ENCODE measurements at regions not wholly inside any gene's neighbourhood (a gene's known extent, or its start where the extent isn't known, plus 50 kb on each side); places are given as distances from the start of the nearest gene placed in this dataset.

GRCh38 chr13:66218583-66218982 lies 1011.6 kb downstream of the PCDH9 start:
- Histone ChIP-seq H3K79me2 (ENCODE audit: insufficient read depth, low read length) (no peaks in the 10 kb centered on the region), H2AFZ (ENCODE audit: low read length) (no peak overlapping the region), H4K20me1 (ENCODE audit: insufficient read depth, low read length) (no peaks in the 10 kb centered on the region), H3K9me3 (ENCODE audit: low read depth, low read length) (no peaks in the 10 kb centered on the region), H3K4me2 (ENCODE audit: insufficient read depth, low read length) (no peak overlapping the region), H3K27me3 (ENCODE audit: insufficient read depth, low read length) (no peaks in the 10 kb centered on the region), H3K36me3 (ENCODE audit: insufficient read depth, low read length) (no peaks in the 10 kb centered on the region), H3K4me1 (ENCODE audit: insufficient read depth, low read length) (peaks cover 6% of the 10 kb centered on the region), H3K4me3 (ENCODE audit: insufficient read depth, low read length) (no peak overlapping the region), H3K27ac (ENCODE audit: low read depth, low read length) (no peak overlapping the region)
- DNase-seq (ENCODE audit: insufficient read length, low spot score, missing footprints): no peak
- TF ChIP-seq CTCF (IDR thresholded peaks at IDR 0.05; ENCODE audit: extremely low read depth, low read depth, low read length): no peak

- DNase-seq (ENCODE audit: insufficient read length, low spot score, missing footprints): no peak
- Histone ChIP-seq H3K79me2 (ENCODE audit: insufficient read depth, low read length) (no peaks in the 10 kb centered on the region), H3K4me3 (ENCODE audit: insufficient read depth, low read length) (no peak overlapping the region), H3K27me3 (ENCODE audit: insufficient read depth, low read length) (no peaks in the 10 kb centered on the region), H3K36me3 (ENCODE audit: insufficient read depth, low read length) (no peaks in the 10 kb centered on the region), H3K4me1 (ENCODE audit: insufficient read depth, low read length) (peaks cover 6% of the 10 kb centered on the region), H4K20me1 (ENCODE audit: insufficient read depth, low read length) (no peaks in the 10 kb centered on the region), H3K27ac (ENCODE audit: low read depth, low read length) (no peak overlapping the region), H3K9me3 (ENCODE audit: low read depth, low read length) (no peaks in the 10 kb centered on the region), H3K4me2 (ENCODE audit: insufficient read depth, low read length) (peak overlapping the region; percentile 39), H2AFZ (ENCODE audit: low read length) (no peak overlapping the region)
- no peak for TF ChIP-seq CTCF (IDR thresholded peaks at IDR 0.05; ENCODE audit: extremely low read depth, low read depth, low read length)
Observed at GRCh38 chr13:66216728-66217127, 1013.4 kb downstream of the PCDH9 start.

- no peaks in the 10 kb centered on the region for H3K9me3 ChIP-seq (ENCODE audit: low read depth, low read length)
- DNase-seq (ENCODE audit: insufficient read length, low spot score, missing footprints): no peak
- H2AFZ ChIP-seq (ENCODE audit: low read length): no peak overlapping the region
- no peak overlapping the region for H3K4me2 ChIP-seq (ENCODE audit: insufficient read depth, low read length)
- H4K20me1 ChIP-seq (ENCODE audit: insufficient read depth, low read length): no peaks in the 10 kb centered on the region
- no peaks in the 10 kb centered on the region for H3K79me2 ChIP-seq (ENCODE audit: insufficient read depth, low read length)
- H3K27me3 ChIP-seq (ENCODE audit: insufficient read depth, low read length): no peaks in the 10 kb centered on the region
- no peak overlapping the region for H3K27ac ChIP-seq (ENCODE audit: low read depth, low read length)
- H3K4me1 ChIP-seq (ENCODE audit: insufficient read depth, low read length): peaks cover 22% of the 10 kb centered on the region
- H3K36me3 ChIP-seq (ENCODE audit: insufficient read depth, low read length): no peaks in the 10 kb centered on the region
- no peak for TF ChIP-seq CTCF (IDR thresholded peaks at IDR 0.05; ENCODE audit: extremely low read depth, low read depth, low read length)
- H3K4me3 ChIP-seq (ENCODE audit: insufficient read depth, low read length): no peak overlapping the region
Observed at GRCh38 chr13:66214467-66214866, 1015.7 kb downstream of the PCDH9 start.

- H4K20me1 ChIP-seq (ENCODE audit: insufficient read depth, low read length): no peaks in the 10 kb centered on the region
- no peak for TF ChIP-seq CTCF (IDR thresholded peaks at IDR 0.05; ENCODE audit: extremely low read depth, low read depth, low read length)
- H3K9me3 ChIP-seq (ENCODE audit: low read depth, low read length): no peaks in the 10 kb centered on the region
- H3K4me2 ChIP-seq (ENCODE audit: insufficient read depth, low read length): no peak overlapping the region
- no peak overlapping the region for H3K4me3 ChIP-seq (ENCODE audit: insufficient read depth, low read length)
- no peaks in the 10 kb centered on the region for H3K79me2 ChIP-seq (ENCODE audit: insufficient read depth, low read length)
- H3K36me3 ChIP-seq (ENCODE audit: insufficient read depth, low read length): no peaks in the 10 kb centered on the region
- H2AFZ ChIP-seq (ENCODE audit: low read length): no peak overlapping the region
- H3K27me3 ChIP-seq (ENCODE audit: insufficient read depth, low read length): no peaks in the 10 kb centered on the region
- DNase-seq (ENCODE audit: insufficient read length, low spot score, missing footprints): no peak
- peaks cover 22% of the 10 kb centered on the region for H3K4me1 ChIP-seq (ENCODE audit: insufficient read depth, low read length)
- H3K27ac ChIP-seq (ENCODE audit: low read depth, low read length): no peak overlapping the region
Observed at GRCh38 chr13:66212511-66212910, 1017.6 kb downstream of the PCDH9 start.

All from osteoblast (primary cell).